Transverse colon (tissue), 3 donors: ENCODE measurements at regions not wholly inside any gene's neighbourhood (a gene's known extent, or its start where the extent isn't known, plus 50 kb on each side); places are given as distances from the start of the nearest gene placed in this dataset.

Experiments used
- CTCF ChIP-seq, 5 experiments: fragments of 200-600 bp in 3 of 5; fragments of 450-650 bp in 2 of 5; sonication (generic) in 3 of 5; IDR thresholded peaks; 1 replicate in 2 of 5; 2 replicates in 3 of 5; pipeline ENCODE4 v1.5.1; 2016 to 2017; ENCODE audit warnings: antibody characterized with exemption in 5 of 5, inconsistent platforms in 3 of 5, mild to moderate bottlenecking in 2 of 5, moderate library complexity in 1 of 5
- POLR2A ChIP-seq: fragments of 450-650 bp; IDR thresholded peaks from one replicate; pipeline ENCODE4 v1.6.1; 2016; ENCODE audit warnings: antibody characterized with exemption, mild to moderate bottlenecking, moderate library complexity

- TF ChIP-seq CTCF (IDR thresholded peaks at IDR 0.05) (no peak), POLR2A (no peak)
These were observed 531.8 kb downstream of the EFNB2 start for GRCh38 chr13:106003651-106004050.
